ACC112 (cell line): ENCODE measurements at regions not wholly inside any gene's neighbourhood (a gene's known extent, or its start where the extent isn't known, plus 50 kb on each side); places are given as distances from the start of the nearest gene placed in this dataset.

Source experiments
- H2AFZ ChIP-seq: fragments of 200-600 bp; sonication (generic); one replicate; pipeline ENCODE4 v1.6.0; 2017; ENCODE audit warnings: antibody characterized with exemption, low read length; ENCODE audit not compliant: unreplicated experiment
- H3K27ac ChIP-seq: fragments of 200-600 bp; sonication (generic); 2 replicates; pipeline ENCODE4 v1.5.1; 2014; ENCODE audit warnings: low read depth, mild to moderate bottlenecking, antibody characterized with exemption, low read length, moderate library complexity
- H3K27me3 ChIP-seq: fragments of 200-600 bp; sonication (generic); 2 replicates; pipeline ENCODE4 v1.6.1; 2014; ENCODE audit warnings: mild to moderate bottlenecking, antibody characterized with exemption, low read length, moderate library complexity, mixed read lengths; ENCODE audit not compliant: insufficient read depth
- H3K36me3 ChIP-seq: fragments of 200-600 bp; sonication (generic); 2 replicates; pipeline ENCODE4 v1.6.1; 2016; ENCODE audit warnings: mild to moderate bottlenecking, antibody characterized with exemption, low read length, moderate library complexity, mixed read lengths; ENCODE audit not compliant: insufficient read depth
- H3K4me1 ChIP-seq: fragments of 200-600 bp; sonication (generic); one replicate; pipeline ENCODE4 v1.6.1; 2016; ENCODE audit warnings: low read length, mixed read lengths; ENCODE audit not compliant: insufficient read depth, unreplicated experiment, control insufficient read depth
- H3K4me3 ChIP-seq: fragments of 200-600 bp; sonication (generic); 2 replicates; pipeline ENCODE4 v1.5.1; 2014; ENCODE audit warnings: mild to moderate bottlenecking, low read depth, low read length
- H3K79me2 ChIP-seq: fragments of 200-600 bp; sonication (generic); one replicate; pipeline ENCODE4 v1.6.0; 2016; ENCODE audit warnings: low read length; ENCODE audit not compliant: control insufficient read depth, unreplicated experiment, insufficient read depth

GRCh38 chr4:27873596-27873995, 1013.0 kb downstream of the STIM2 start:
- no peaks in the 10 kb centered on the region for H3K79me2 ChIP-seq
- H3K27ac ChIP-seq = no peak overlapping the region
- no peak overlapping the region for H2AFZ ChIP-seq
- H3K4me3 ChIP-seq = no peak overlapping the region
- H3K36me3 ChIP-seq = no peaks in the 10 kb centered on the region
- H3K27me3 ChIP-seq = no peaks in the 10 kb centered on the region
- no peaks in the 10 kb centered on the region for H3K4me1 ChIP-seq

- Histone ChIP-seq H3K79me2 (no peaks in the 10 kb centered on the region), H3K4me1 (no peaks in the 10 kb centered on the region), H3K36me3 (no peaks in the 10 kb centered on the region), H3K27ac (no peak overlapping the region), H3K4me3 (no peak overlapping the region), H3K27me3 (no peaks in the 10 kb centered on the region), H2AFZ (no peak overlapping the region)
Observed at GRCh38 chr4:27881705-27882104, 1021.1 kb downstream of the STIM2 start.

DNA sequence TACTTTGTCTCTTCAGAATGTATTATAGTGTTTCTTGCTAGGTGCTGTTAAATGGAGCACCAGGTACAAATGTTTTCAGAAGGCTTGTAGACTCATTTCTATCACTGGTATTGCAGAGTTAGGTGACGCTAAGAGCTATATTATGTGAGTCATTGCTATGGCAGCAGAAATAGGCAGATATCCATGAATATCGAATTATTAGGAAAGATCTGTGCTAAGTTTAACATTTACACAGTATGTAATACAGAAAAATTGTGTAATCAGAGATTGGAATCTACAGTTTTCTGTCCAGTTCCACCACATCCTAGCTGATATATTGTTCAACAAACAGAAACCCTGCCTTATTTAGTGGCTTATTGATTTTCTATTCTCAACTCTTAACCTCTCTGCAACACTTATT, 1025.5 kb downstream of the STIM2 start:
- no peaks in the 10 kb centered on the region for H3K36me3 ChIP-seq
- no peak overlapping the region for H2AFZ ChIP-seq
- no peak overlapping the region for H3K27ac ChIP-seq
- peak overlapping the region; percentile 5; the same call in 1 of the 2 replicates for H3K4me3 ChIP-seq
- H3K79me2 ChIP-seq = no peaks in the 10 kb centered on the region
- H3K4me1 ChIP-seq = no peaks in the 10 kb centered on the region
- H3K27me3 ChIP-seq = no peaks in the 10 kb centered on the region

GRCh38 chr4:27887646-27888045, 1027.0 kb downstream of the STIM2 start:
- Histone ChIP-seq H3K36me3 (no peaks in the 10 kb centered on the region), H3K79me2 (no peaks in the 10 kb centered on the region), H2AFZ (no peak overlapping the region), H3K27ac (no peak overlapping the region), H3K27me3 (no peaks in the 10 kb centered on the region), H3K4me3 (no peak overlapping the region), H3K4me1 (no peaks in the 10 kb centered on the region)

DNA sequence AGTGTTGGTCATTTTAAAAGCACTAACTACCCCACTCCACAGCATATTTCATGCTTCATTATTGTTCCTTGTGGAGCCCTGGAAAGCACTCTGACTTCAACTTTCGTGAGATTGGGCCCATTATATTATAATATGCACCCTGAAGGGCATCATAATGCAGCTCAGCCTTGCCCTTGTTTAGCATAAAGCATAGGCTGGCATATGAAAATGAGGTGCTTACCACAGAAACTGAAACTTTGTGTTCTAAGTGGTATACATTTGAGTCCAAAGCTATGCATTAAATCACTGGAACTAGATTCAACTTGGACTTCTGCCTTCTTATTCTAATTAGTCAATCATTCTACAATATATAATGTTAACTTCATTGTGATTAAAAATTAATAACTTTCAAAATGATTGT, 1027.9 kb downstream of the STIM2 start:
- Histone ChIP-seq H2AFZ (no peak overlapping the region), H3K4me1 (no peaks in the 10 kb centered on the region), H3K27me3 (no peaks in the 10 kb centered on the region), H3K36me3 (no peaks in the 10 kb centered on the region), H3K27ac (no peak overlapping the region), H3K79me2 (no peaks in the 10 kb centered on the region), H3K4me3 (no peak overlapping the region)

DNA sequence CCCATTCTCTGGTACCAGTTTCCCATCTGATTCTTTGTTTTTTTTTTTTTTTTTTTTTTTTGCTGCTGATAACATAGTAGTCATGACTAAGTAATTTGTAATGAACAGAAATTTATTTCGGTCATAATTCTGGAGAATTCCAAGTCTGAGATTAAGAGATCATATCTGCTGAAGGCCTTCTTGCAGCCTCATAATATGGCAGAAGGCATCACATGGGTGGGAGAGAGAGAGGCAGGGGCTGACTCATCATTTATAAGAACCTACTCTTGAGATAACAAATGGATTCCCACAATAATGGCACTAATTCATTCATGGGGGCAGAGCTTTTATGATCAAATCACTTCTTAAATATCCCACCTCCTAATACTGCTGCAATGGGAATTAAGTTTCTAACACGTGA, 1034.3 kb downstream of the STIM2 start:
- H3K36me3 ChIP-seq = no peaks in the 10 kb centered on the region
- no peak overlapping the region for H2AFZ ChIP-seq
- no peak overlapping the region for H3K27ac ChIP-seq
- H3K79me2 ChIP-seq = no peaks in the 10 kb centered on the region
- no peaks in the 10 kb centered on the region for H3K4me1 ChIP-seq
- H3K27me3 ChIP-seq = no peaks in the 10 kb centered on the region
- H3K4me3 ChIP-seq = no peak overlapping the region

- no peaks in the 10 kb centered on the region for H3K79me2 ChIP-seq
- H3K4me3 ChIP-seq = no peak overlapping the region
- H2AFZ ChIP-seq = no peak overlapping the region
- no peaks in the 10 kb centered on the region for H3K4me1 ChIP-seq
- no peaks in the 10 kb centered on the region for H3K36me3 ChIP-seq
- H3K27ac ChIP-seq = no peak overlapping the region
- no peaks in the 10 kb centered on the region for H3K27me3 ChIP-seq
Observed at GRCh38 chr4:27908356-27908755, 1047.7 kb downstream of the STIM2 start.

GRCh38 chr4:27910227-27910626, 1049.6 kb downstream of the STIM2 start:
- H3K79me2 ChIP-seq = no peaks in the 10 kb centered on the region
- no peaks in the 10 kb centered on the region for H3K27me3 ChIP-seq
- no peak overlapping the region for H3K4me3 ChIP-seq
- H3K27ac ChIP-seq = no peak overlapping the region
- no peaks in the 10 kb centered on the region for H3K36me3 ChIP-seq
- H2AFZ ChIP-seq = no peak overlapping the region
- H3K4me1 ChIP-seq = no peaks in the 10 kb centered on the region

GRCh38 chr4:27911047-27911446, 1050.4 kb downstream of the STIM2 start:
- no peaks in the 10 kb centered on the region for H3K79me2 ChIP-seq
- H3K36me3 ChIP-seq = no peaks in the 10 kb centered on the region
- H2AFZ ChIP-seq = no peak overlapping the region
- no peak overlapping the region for H3K27ac ChIP-seq
- no peaks in the 10 kb centered on the region for H3K27me3 ChIP-seq
- H3K4me3 ChIP-seq = no peak overlapping the region
- no peaks in the 10 kb centered on the region for H3K4me1 ChIP-seq

DNA sequence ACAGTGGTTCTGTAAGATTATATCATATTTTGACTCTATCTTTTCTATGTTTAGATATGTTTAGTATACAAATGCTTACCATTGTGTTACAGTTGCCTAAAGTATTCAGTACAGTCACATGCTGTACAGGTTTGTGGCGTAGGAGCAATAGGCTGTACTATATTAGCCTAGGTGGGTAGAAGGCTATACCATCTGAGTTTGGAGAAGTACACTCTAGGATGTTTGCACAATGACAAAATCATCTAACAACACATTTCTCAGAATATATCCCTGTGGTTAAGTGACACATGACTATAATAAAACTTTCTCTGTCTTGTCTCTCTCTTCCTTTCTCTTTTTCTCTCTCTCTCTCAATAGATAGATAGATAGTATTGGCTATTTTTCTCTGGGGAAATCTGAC, 1053.1 kb downstream of the STIM2 start:
- Histone ChIP-seq H3K27ac (no peak overlapping the region), H3K79me2 (no peaks in the 10 kb centered on the region), H3K27me3 (no peaks in the 10 kb centered on the region), H2AFZ (no peak overlapping the region), H3K4me3 (no peak overlapping the region), H3K36me3 (no peaks in the 10 kb centered on the region), H3K4me1 (no peaks in the 10 kb centered on the region)

GRCh38 chr4:27915822-27916221, 1055.2 kb downstream of the STIM2 start:
- Histone ChIP-seq H3K27me3 (no peaks in the 10 kb centered on the region), H3K4me3 (no peak overlapping the region), H3K4me1 (peaks cover 3% of the 10 kb centered on the region), H3K79me2 (no peaks in the 10 kb centered on the region), H3K27ac (no peak overlapping the region), H2AFZ (no peak overlapping the region), H3K36me3 (no peaks in the 10 kb centered on the region)
